BJ (cell line): ENCODE measurements at regions not wholly inside any gene's neighbourhood (a gene's known extent, or its start where the extent isn't known, plus 50 kb on each side); places are given as distances from the start of the nearest gene placed in this dataset.

Source experiments
- CTCF ChIA-PET: fragments of 350-600 bp; formaldehyde crosslinking; extraction: SDS; loops from one replicate; lab custom pipeline; 2021; ENCODE audit warnings: antibody characterized with exemption, inconsistent platforms; lab: Yijun Ruan, JAX
- POLR2A ChIA-PET: fragments of 300-600 bp; sonication (Branson Sonifier 250); formaldehyde crosslinking; extraction: SDS; loops from one replicate; lab custom pipeline; 2021; ENCODE audit warnings: antibody characterized with exemption; lab: Charles Lee
- DNase-seq: peaks from one replicate; pipeline ENCODE4 v3.0.0-alpha.2; 2011; ENCODE audit warnings: low read depth
- H3K27me3 ChIP-seq: 2 replicates; pipeline ENCODE4 v1.6.0; 2011; ENCODE audit warnings: low read length; ENCODE audit not compliant: control insufficient read depth, insufficient read depth
- H3K36me3 ChIP-seq: 2 replicates; pipeline ENCODE4 v1.5.1; 2011; ENCODE audit warnings: low read length; ENCODE audit not compliant: control insufficient read depth, insufficient read depth
- H3K4me3 ChIP-seq: 2 replicates; pipeline ENCODE4 v1.5.1; 2011; ENCODE audit warnings: low read depth, mild to moderate bottlenecking, control low read depth, low read length
- TF ChIP-seq, protein P1 (sequence below): IDR thresholded peaks from 2 replicates; pipeline ENCODE4 v1.5.1; 2011; ENCODE audit warnings: low read depth, mild to moderate bottlenecking, control low read depth, inconsistent platforms, low read length, moderate library complexity; ENCODE audit not compliant: insufficient read depth

DNA sequence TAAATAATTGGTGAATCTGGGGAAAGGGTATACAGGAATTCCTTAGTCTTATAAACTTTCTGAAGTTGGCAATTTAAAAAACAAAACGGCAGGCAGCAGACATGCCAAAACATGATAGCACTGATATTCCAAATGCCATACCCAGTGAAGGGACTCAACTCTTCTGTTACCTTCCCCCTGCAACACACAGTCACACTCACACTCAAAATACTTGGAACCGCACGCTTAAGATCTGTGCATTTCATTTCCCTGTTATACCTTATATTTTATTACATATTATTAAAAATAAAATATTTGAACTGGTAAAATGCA lies 123.4 kb downstream of the ZFP36L2 start:
- ChIA-PET POLR2A (interaction anchor here (0.7 kb wide), 1 partner anchor 16 kb away, joined by 6 read pairs; no protein-coding TSS in a partner anchor), CTCF (interaction anchor here (1.3 kb wide), 1 partner anchor 79 kb away, joined by 3 read pairs; no protein-coding TSS in a partner anchor)
- no peaks in the 10 kb centered on the region for H3K27me3 ChIP-seq

DNA sequence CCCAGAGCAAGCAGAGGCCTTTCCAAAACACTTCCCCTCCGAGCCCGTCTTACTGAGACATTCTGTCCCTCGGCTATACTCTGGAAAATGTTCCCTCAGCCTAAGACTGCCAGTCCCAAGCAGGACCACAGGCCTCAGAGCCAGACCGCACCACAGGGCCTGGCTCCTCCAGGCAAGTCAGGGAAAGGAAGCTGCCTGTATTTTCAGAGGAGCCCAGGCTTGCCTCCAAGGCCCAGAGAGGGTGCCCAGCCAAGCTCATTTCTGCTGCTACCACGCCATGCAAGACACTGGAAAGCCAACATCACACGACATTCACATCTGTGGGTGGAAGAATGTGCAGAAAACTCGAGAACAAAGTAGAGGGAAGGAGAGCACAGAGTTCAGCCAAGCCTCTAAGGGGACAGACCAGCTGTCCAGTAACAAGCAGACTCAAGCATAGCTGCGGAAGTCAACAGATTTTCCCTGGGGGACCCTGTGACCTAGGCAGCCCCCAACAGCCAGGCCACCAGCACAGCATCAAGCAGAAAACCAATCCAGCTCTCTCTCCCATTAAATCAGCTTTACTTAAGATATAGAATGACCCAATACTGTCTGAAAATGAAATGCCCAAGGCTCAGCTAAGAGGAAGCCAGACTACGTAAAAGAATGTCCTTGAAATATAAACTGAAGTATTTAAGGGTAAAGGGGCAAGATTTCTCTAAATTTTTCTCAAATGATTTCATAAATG lies 123.9 kb downstream of the ZFP36L2 start:
- CTCF ChIA-PET: interaction anchor here (1.3 to 1.6 kb wide), 3 partner anchors 11 to 78 kb away, joined by 3 to 4 read pairs (median 4); no protein-coding TSS in a partner anchor
- DNase-seq: no peak
- no peaks in the 10 kb centered on the region for H3K36me3 ChIP-seq
- POLR2A ChIA-PET: no interaction called here
- no peaks in the 10 kb centered on the region for H3K27me3 ChIP-seq
- TF ChIP-seq, protein P1, sequence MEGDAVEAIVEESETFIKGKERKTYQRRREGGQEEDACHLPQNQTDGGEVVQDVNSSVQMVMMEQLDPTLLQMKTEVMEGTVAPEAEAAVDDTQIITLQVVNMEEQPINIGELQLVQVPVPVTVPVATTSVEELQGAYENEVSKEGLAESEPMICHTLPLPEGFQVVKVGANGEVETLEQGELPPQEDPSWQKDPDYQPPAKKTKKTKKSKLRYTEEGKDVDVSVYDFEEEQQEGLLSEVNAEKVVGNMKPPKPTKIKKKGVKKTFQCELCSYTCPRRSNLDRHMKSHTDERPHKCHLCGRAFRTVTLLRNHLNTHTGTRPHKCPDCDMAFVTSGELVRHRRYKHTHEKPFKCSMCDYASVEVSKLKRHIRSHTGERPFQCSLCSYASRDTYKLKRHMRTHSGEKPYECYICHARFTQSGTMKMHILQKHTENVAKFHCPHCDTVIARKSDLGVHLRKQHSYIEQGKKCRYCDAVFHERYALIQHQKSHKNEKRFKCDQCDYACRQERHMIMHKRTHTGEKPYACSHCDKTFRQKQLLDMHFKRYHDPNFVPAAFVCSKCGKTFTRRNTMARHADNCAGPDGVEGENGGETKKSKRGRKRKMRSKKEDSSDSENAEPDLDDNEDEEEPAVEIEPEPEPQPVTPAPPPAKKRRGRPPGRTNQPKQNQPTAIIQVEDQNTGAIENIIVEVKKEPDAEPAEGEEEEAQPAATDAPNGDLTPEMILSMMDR: no peak
- no peak overlapping the region for H3K4me3 ChIP-seq

More for the DNA sequence above, 123.4 kb downstream of the ZFP36L2 start:
- TF ChIP-seq, protein P1: no peak
- no peaks in the 10 kb centered on the region for H3K36me3 ChIP-seq
- DNase-seq: no peak
- no peak overlapping the region for H3K4me3 ChIP-seq

DNA sequence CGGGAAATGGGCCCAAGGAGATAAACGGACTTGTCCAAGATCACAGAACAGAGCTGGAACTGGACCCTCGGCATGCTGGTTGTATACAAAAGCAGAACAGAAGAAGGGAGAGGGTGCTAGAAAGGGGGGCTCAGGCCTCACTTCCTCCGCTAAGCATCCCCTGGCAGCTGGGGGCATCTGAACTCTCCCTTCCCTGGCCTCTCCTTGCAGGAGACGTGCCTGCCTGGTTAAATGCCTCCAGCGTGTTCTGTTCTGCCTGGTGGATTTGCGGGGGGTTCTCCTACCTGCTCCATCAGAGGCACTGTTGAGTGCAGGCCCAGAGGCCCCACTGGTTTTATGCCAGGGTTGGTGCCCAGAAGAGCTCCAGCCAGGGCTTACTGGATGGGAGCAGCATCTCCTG lies 124.7 kb downstream of the ZFP36L2 start:
- Histone ChIP-seq H3K36me3 (no peaks in the 10 kb centered on the region), H3K27me3 (no peaks in the 10 kb centered on the region), H3K4me3 (no peak overlapping the region)
- ChIA-PET CTCF (interaction anchor here (1.3 to 1.6 kb wide), 2 partner anchors 10 to 13 kb away, joined by 4 read pairs; no protein-coding TSS in a partner anchor), POLR2A (no interaction called here)
- no peak for DNase-seq
- TF ChIP-seq, protein P1: no peak

DNA sequence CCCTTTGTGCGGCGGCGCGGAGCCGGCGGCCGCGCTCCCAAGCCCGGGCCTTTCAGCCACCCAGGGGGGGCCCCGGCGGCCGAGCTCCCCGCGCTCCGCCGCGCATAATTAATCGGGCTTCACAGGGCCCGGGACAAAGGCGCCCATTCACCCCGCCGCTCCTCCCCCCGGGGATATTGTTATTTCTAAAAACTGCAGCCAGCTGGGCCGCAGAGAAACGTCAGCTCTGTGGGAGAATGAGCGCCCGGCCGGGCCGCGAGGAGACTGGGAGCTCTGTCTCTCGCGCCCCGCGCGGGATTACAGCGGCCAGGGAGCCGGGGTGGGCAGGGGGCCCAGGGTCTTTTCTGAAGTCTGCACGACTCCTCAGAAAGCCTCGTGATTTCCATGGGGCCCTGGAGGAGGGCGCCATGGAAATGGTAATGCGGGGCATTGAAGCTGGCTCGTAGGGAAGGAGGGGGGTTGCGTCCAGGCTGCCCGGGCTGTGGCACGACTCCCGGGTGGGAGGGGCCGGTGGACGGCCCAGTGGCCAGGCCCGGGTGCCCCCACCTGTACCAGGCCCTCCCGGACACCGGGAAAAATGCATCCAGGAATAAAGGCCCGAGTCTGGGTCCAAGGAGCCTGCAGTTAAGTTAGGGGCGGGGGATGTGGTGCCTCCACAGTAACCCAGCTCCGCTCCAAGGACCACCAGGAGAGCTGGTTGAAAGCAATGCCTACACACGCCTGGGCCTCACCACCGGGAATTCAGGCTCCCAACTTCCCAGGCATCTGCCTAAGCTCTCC lies 125.3 kb downstream of the ZFP36L2 start:
- TF ChIP-seq, protein P1: no peak
- Histone ChIP-seq H3K36me3 (no peaks in the 10 kb centered on the region), H3K27me3 (no peaks in the 10 kb centered on the region), H3K4me3 (no peak overlapping the region)
- ChIA-PET POLR2A (no interaction called here), CTCF (interaction anchor here (0.9 to 1.6 kb wide), 3 partner anchors 10 to 77 kb away, joined by 3 to 4 read pairs (median 4); no protein-coding TSS in a partner anchor)
- DNase-seq: no peak

DNA sequence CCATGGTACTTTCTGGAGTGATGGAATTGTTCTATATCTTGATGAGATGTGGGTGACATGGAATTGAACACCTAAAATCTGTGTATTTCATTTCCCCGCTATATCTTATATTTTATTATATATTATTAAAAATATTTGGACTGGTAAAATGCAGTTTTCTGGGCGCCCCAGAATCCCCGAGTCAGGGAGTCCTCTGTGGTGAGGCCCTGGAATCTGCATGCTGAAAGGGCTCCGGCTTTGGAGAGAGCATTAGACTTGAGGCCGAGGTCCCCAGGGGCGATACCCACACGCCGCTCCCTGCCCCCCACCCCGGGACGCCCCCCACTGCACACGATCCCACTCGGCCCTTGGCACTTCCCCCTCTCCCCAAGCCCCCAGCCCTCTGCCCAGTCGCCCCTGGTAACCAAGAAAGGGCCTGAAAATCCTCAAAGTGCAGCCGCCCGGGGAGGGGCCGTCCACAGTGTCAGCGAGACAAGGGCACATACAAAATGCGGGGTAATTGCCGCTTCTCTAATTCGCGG lies 126.0 kb downstream of the ZFP36L2 start:
- no peak overlapping the region for H3K4me3 ChIP-seq
- no peak for DNase-seq
- no peaks in the 10 kb centered on the region for H3K36me3 ChIP-seq
- TF ChIP-seq, protein P1: no peak
- POLR2A ChIA-PET: no interaction called here
- no peaks in the 10 kb centered on the region for H3K27me3 ChIP-seq
- CTCF ChIA-PET: interaction anchor here (0.9 kb wide), 1 partner anchor 76 kb away, joined by 3 read pairs; no protein-coding TSS in a partner anchor
